IMR-90 (cell line): ENCODE measurements at regions not wholly inside any gene's neighbourhood (a gene's known extent, or its start where the extent isn't known, plus 50 kb on each side); places are given as distances from the start of the nearest gene placed in this dataset.

ENCODE experiments used
- ATAC-seq: fragments of 200-7000 bp; cut with Tn5 transposase; 2 replicates; pipeline ENCODE4 v1.9.1; 2020; ENCODE audit warnings: low read depth, mild to moderate bottlenecking, moderate library complexity
- BruUV-seq: library from RNA; stranded (reverse); fragments of 400-500 nt; replicated peaks from 2 replicates; lab custom pipeline; 2021; lab: Mats Ljungman, UMichigan
- CTCF ChIA-PET: fragments of 300-600 bp; formaldehyde crosslinking; extraction: SDS; loops from one replicate; lab custom pipeline; 2021; ENCODE audit warnings: antibody characterized with exemption; lab: Yijun Ruan, JAX
- POLR2A ChIA-PET: fragments of 300-600 bp; sonication (Branson Sonifier 250); formaldehyde crosslinking; loops from one replicate; lab custom pipeline; 2022; ENCODE audit warnings: antibody characterized with exemption; ENCODE audit not compliant: unreplicated experiment; lab: Charles Lee
- DNase-seq: peaks from one replicate; pipeline ENCODE4 v3.0.0; 2013
- H2AFZ ChIP-seq: replicated peaks from 2 replicates; pipeline ENCODE3; 2013; ENCODE audit warnings: low read length, mild to moderate bottlenecking; ENCODE audit not compliant: poor library complexity
- H2AK5ac ChIP-seq: 2 replicates; pipeline ENCODE4 v1.6.1; 2013; ENCODE audit warnings: low read depth, low read length, inconsistent platforms
- H2AK9ac ChIP-seq: replicated peaks from 2 replicates; pipeline ENCODE3; 2013; ENCODE audit warnings: mild to moderate bottlenecking, low read depth, low read length, moderate library complexity; ENCODE audit not compliant: poor library complexity
- H2BK120ac ChIP-seq: 2 replicates; pipeline ENCODE4 v1.6.1; 2013; ENCODE audit warnings: low read depth, low read length, inconsistent platforms
- H2BK15ac ChIP-seq: 3 replicates; pipeline ENCODE4 v1.6.1; 2013; ENCODE audit warnings: low read depth, low read length, inconsistent platforms
- H2BK20ac ChIP-seq: 2 replicates; pipeline ENCODE4 v1.6.1; 2013; ENCODE audit warnings: low read depth, mild to moderate bottlenecking, inconsistent platforms, low read length, moderate library complexity
- H2BK5ac ChIP-seq: 2 replicates; pipeline ENCODE4 v1.6.1; 2013; ENCODE audit warnings: mild to moderate bottlenecking, low read depth, low read length, inconsistent platforms; ENCODE audit not compliant: poor library complexity, severe bottlenecking
- H3K14ac ChIP-seq: replicated peaks from 2 replicates; pipeline ENCODE4 v1.6.1; 2013; ENCODE audit warnings: low read depth, low read length, inconsistent platforms
- H3K18ac ChIP-seq: 2 replicates; pipeline ENCODE4 v1.6.1; 2013; ENCODE audit warnings: low read depth, low read length, control low read depth
- H3K23ac ChIP-seq: 2 replicates; pipeline ENCODE4 v1.6.1; 2013; ENCODE audit warnings: low read depth, low read length, inconsistent platforms
- H3K27ac ChIP-seq: 2 replicates; pipeline ENCODE4 v1.5.1; 2013; ENCODE audit warnings: mild to moderate bottlenecking, control low read depth, low read length; ENCODE audit not compliant: insufficient read depth
- H3K27me3 ChIP-seq: 2 replicates; pipeline ENCODE4 v1.6.1; 2013; ENCODE audit warnings: low read length; ENCODE audit not compliant: control insufficient read depth, insufficient read depth
- H3K36me3 ChIP-seq: 2 replicates; pipeline ENCODE4 v1.6.1; 2013; ENCODE audit warnings: low read length, mixed read lengths; ENCODE audit not compliant: control insufficient read depth, insufficient read depth
- H3K4ac ChIP-seq: 2 replicates; pipeline ENCODE4 v1.6.1; 2013; ENCODE audit warnings: low read depth, low read length, inconsistent platforms
- H3K4me1 ChIP-seq: 2 replicates; pipeline ENCODE4 v1.6.1; 2013; ENCODE audit warnings: low read length, mixed read lengths; ENCODE audit not compliant: control insufficient read depth, insufficient read depth
- H3K4me2 ChIP-seq: 2 replicates; pipeline ENCODE4 v1.6.1; 2013; ENCODE audit warnings: low read depth, mild to moderate bottlenecking, control low read depth, low read length, moderate library complexity
- H3K4me3 ChIP-seq: 2 replicates; pipeline ENCODE4 v1.5.1; 2013; ENCODE audit warnings: low read depth, mild to moderate bottlenecking, control low read depth, low read length, moderate library complexity; ENCODE audit not compliant: insufficient read depth
- H3K56ac ChIP-seq: 2 replicates; pipeline ENCODE4 v1.6.1; 2013; ENCODE audit warnings: low read length, inconsistent platforms; ENCODE audit not compliant: insufficient read depth; ENCODE audit errors: extremely low read depth
- H3K79me1 ChIP-seq, 2 experiments: 2 replicates each; pipeline ENCODE4 v1.6.1; 2013; ENCODE audit warnings: low read length in 2 of 2, inconsistent platforms in 1 of 2, low read depth in 1 of 2
- H3K9ac ChIP-seq: 2 replicates; pipeline ENCODE4 v1.6.1; 2013; ENCODE audit warnings: low read depth, low read length, control low read depth
- H3K9me1 ChIP-seq: 2 replicates; pipeline ENCODE4 v1.6.1; 2013; ENCODE audit warnings: low read length, inconsistent platforms; ENCODE audit not compliant: insufficient read depth
- H3K9me3 ChIP-seq: 2 replicates; pipeline ENCODE4 v1.6.1; 2013; ENCODE audit warnings: low read length; ENCODE audit not compliant: control insufficient read depth, insufficient read depth
- H4K20me1 ChIP-seq: 2 replicates; pipeline ENCODE4 v1.6.1; 2013; ENCODE audit warnings: low read length, inconsistent platforms; ENCODE audit not compliant: insufficient read depth
- H4K5ac ChIP-seq: 2 replicates; pipeline ENCODE4 v1.6.1; 2013; ENCODE audit warnings: mild to moderate bottlenecking, low read depth, low read length, control low read depth
- H4K8ac ChIP-seq, 2 experiments: 2 replicates each; pipeline ENCODE4 v1.6.1; 2013; ENCODE audit warnings: low read depth in 2 of 2, low read length in 2 of 2, control low read depth in 1 of 2, inconsistent platforms in 1 of 2
- H4K91ac ChIP-seq: 2 replicates; pipeline ENCODE4 v1.6.1; 2013; ENCODE audit warnings: low read depth, low read length, inconsistent platforms; ENCODE audit not compliant: insufficient read depth
- BHLHE40 ChIP-seq: fragments of 150-350 bp; IDR thresholded peaks from 2 replicates; pipeline ENCODE4 v1.6.1; 2016; ENCODE audit warnings: mild to moderate bottlenecking, low read depth, low read length
- CHD1 ChIP-seq: IDR thresholded peaks from 2 replicates; pipeline ENCODE4 v1.6.1; 2012; ENCODE audit warnings: low read depth, low read length, improper control_type of control experiment
- CTCF ChIP-seq: conservative IDR thresholded peaks from 2 replicates; pipeline ENCODE4 v1.5.1; 2012; ENCODE audit warnings: mild to moderate bottlenecking, low read depth, low read length, improper control_type of control experiment
- ELK1 ChIP-seq: fragments of 150-350 bp; IDR thresholded peaks from 2 replicates; pipeline ENCODE4 v1.6.1; 2016; ENCODE audit warnings: low read depth, mild to moderate bottlenecking, low read length, moderate library complexity, borderline replicate concordance
- MAFK ChIP-seq: IDR thresholded peaks from 2 replicates; pipeline ENCODE4 v1.6.1; 2012; ENCODE audit warnings: low read depth, low read length, improper control_type of control experiment
- MXI1 ChIP-seq: IDR thresholded peaks from 2 replicates; pipeline ENCODE4 v1.6.1; 2012; ENCODE audit warnings: low read depth, mild to moderate bottlenecking, low read length, moderate library complexity, borderline replicate concordance
- NFE2L2 ChIP-seq: fragments of 150-350 bp; IDR thresholded peaks from 2 replicates; pipeline ENCODE4 v1.6.1; 2016; ENCODE audit warnings: low read depth, mild to moderate bottlenecking, low read length
- POLR2A ChIP-seq: IDR thresholded peaks from 2 replicates; pipeline ENCODE4 v1.6.1; 2012; ENCODE audit warnings: mild to moderate bottlenecking, low read depth, low read length
- RAD21 ChIP-seq: IDR thresholded peaks from 2 replicates; pipeline ENCODE4 v1.6.1; 2012; ENCODE audit warnings: low read length, improper control_type of control experiment
- RCOR1 ChIP-seq: IDR thresholded peaks from 2 replicates; pipeline ENCODE4 v1.6.1; 2012; ENCODE audit warnings: mild to moderate bottlenecking, low read length, improper control_type of control experiment; ENCODE audit not compliant: insufficient replicate concordance
- RFX5 ChIP-seq: IDR thresholded peaks from 2 replicates; pipeline ENCODE4 v1.8.0; 2012; ENCODE audit warnings: low read depth, mild to moderate bottlenecking, low read length, moderate library complexity
- SMC3 ChIP-seq: fragments of 150-350 bp; IDR thresholded peaks from 2 replicates; pipeline ENCODE4 v1.6.1; 2016; ENCODE audit warnings: low read depth, mild to moderate bottlenecking, antibody characterized with exemption, low read length, moderate library complexity
- WGBS, 2 experiments: methylation state at CpG; one replicate each; pipeline versions ENCODE4 v1.1.5 to v1.1.7; 2013; ENCODE audit warnings: missing lambda C conversion rate in 2 of 2; ENCODE audit not compliant: insufficient read length in 1 of 2; ENCODE audit errors: extremely low coverage in 2 of 2; 5-methylcytosine and 5-hydroxymethylcytosine counted together
- dilution Hi-C: fragments of 300-500 bp; cut with HindIII; formaldehyde crosslinking; loops from one replicate; pipeline ENCODE4 v1.14.3; 2018; ENCODE audit warnings: low sequenced_read_pairs; ENCODE audit not compliant: unreplicated experiment
- in situ Hi-C: fragments of 300-500 bp; cut with MboI; formaldehyde crosslinking; loops from 3 replicates; pipeline ENCODE4 v1.14.3; 2019; ENCODE audit warnings: low sequenced_read_pairs, inconsistent platforms, mixed read lengths
- intact Hi-C: fragments of 100-400 bp; cut with micrococcal nuclease; formaldehyde crosslinking; loops from 2 replicates; pipeline ENCODE4 v1.10.0; 2022
- TF ChIP-seq, protein P1 (sequence below): fragments of 150-350 bp; IDR thresholded peaks from 2 replicates; pipeline ENCODE4 v1.6.1; 2017; ENCODE audit warnings: mild to moderate bottlenecking, antibody characterized with exemption, low read length, low read depth

GRCh38 chr6:81511423-81511822 is 241.1 kb downstream of the TENT5A start:
- Histone ChIP-seq H4K20me1 (no peaks in the 10 kb centered on the region), H3K23ac (no peak overlapping the region), H2AFZ (no peak overlapping the region), H2BK120ac (no peak overlapping the region), H3K18ac (no peak overlapping the region), H3K56ac (no peak overlapping the region), H3K4ac (no peak overlapping the region), H3K9me1 (no peaks in the 10 kb centered on the region), H3K36me3 (no peaks in the 10 kb centered on the region), H3K27me3 (no peaks in the 10 kb centered on the region), H4K91ac (no peak overlapping the region), H3K4me2 (no peak overlapping the region), H2BK5ac (no peak overlapping the region), H3K9me3 (no peaks in the 10 kb centered on the region), H3K4me3 (no peak overlapping the region), H3K14ac (no peak overlapping the region), H3K4me1 (no peaks in the 10 kb centered on the region), H2BK20ac (no peak overlapping the region), H3K27ac (no peak overlapping the region), H2AK5ac (no peak overlapping the region), H4K5ac (no peak overlapping the region), H3K9ac (no peak overlapping the region), H4K8ac (no peak overlapping the region), H2AK9ac (no peak overlapping the region), H3K79me1 (no peaks in the 10 kb centered on the region), H2BK15ac (no peak overlapping the region)
- intact Hi-C loops (no loop called here), dilution Hi-C loops (no loop called here), in situ Hi-C loops (no loop called here)
- TF ChIP-seq POLR2A (no peak), CTCF (no peak), RCOR1 (no peak), NFE2L2 (no peak), RAD21 (no peak), CHD1 (no peak), BHLHE40 (no peak), MAFK (no peak), ELK1 (no peak), MXI1 (no peak), SMC3 (no peak), RFX5 (no peak)
- TF ChIP-seq, protein P1, sequence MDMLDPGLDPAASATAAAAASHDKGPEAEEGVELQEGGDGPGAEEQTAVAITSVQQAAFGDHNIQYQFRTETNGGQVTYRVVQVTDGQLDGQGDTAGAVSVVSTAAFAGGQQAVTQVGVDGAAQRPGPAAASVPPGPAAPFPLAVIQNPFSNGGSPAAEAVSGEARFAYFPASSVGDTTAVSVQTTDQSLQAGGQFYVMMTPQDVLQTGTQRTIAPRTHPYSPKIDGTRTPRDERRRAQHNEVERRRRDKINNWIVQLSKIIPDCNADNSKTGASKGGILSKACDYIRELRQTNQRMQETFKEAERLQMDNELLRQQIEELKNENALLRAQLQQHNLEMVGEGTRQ: no peak
- no TSS peak for BruUV-seq
- DNase-seq (no peak), ATAC-seq (no peak)
- no CpG with 5 or more reads among the region's 1 CpG for WGBS, 2 experiments
- ChIA-PET POLR2A (no interaction called here), CTCF (no interaction called here)
